ENCODE measurements at regions not wholly inside any gene's neighbourhood (a gene's known extent, or its start where the extent isn't known, plus 50 kb on each side); places are given as distances from the start of the nearest gene placed in this dataset.

DNA sequence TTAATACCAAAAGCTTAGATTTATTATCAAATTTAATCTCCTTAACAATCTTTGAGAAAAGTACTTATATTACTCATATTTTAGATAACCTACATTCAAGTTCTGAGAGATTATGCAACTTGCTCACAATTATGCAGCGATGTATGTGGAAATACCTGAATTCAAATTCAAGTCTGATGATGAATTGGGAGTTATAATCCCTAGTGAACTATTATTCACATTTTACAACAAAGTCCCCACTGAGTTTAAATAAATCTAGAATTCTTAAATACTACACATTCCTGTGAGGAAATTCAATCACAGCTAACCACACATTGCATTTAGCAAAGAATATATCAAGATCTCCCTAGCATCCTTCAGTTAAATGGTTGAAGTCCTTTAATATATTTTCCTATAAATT lies 278.4 kb downstream of the NOL4 start:
- TF ChIP-seq JUN (CRISPR knock-in tag; IDR thresholded peaks at IDR 0.05) = no peak
- no peak for TF ChIP-seq PREB (CRISPR knock-in tag; IDR thresholded peaks at IDR 0.05; ENCODE audit: borderline replicate concordance)
- TF ChIP-seq, protein P1, sequence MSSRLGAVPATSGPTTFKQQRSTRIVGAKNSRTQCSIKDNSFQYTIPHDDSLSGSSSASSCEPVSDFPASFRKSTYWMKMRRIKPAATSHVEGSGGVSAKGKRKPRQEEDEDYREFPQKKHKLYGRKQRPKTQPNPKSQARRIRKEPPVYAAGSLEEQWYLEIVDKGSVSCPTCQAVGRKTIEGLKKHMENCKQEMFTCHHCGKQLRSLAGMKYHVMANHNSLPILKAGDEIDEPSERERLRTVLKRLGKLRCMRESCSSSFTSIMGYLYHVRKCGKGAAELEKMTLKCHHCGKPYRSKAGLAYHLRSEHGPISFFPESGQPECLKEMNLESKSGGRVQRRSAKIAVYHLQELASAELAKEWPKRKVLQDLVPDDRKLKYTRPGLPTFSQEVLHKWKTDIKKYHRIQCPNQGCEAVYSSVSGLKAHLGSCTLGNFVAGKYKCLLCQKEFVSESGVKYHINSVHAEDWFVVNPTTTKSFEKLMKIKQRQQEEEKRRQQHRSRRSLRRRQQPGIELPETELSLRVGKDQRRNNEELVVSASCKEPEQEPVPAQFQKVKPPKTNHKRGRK (CRISPR knock-in tag; IDR thresholded peaks at IDR 0.05; ENCODE audit: borderline replicate concordance) = no peak
- no peak for TF ChIP-seq TP53 (CRISPR knock-in tag; IDR thresholded peaks at IDR 0.05)
- no peak for TF ChIP-seq NR2C2 (CRISPR knock-in tag; IDR thresholded peaks at IDR 0.05)
- no peak for TF ChIP-seq CTCF (IDR thresholded peaks at IDR 0.05)
- TF ChIP-seq, protein P2, sequence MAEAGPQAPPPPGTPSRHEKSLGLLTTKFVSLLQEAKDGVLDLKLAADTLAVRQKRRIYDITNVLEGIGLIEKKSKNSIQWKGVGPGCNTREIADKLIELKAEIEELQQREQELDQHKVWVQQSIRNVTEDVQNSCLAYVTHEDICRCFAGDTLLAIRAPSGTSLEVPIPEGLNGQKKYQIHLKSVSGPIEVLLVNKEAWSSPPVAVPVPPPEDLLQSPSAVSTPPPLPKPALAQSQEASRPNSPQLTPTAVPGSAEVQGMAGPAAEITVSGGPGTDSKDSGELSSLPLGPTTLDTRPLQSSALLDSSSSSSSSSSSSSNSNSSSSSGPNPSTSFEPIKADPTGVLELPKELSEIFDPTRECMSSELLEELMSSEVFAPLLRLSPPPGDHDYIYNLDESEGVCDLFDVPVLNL (CRISPR knock-in tag; IDR thresholded peaks at IDR 0.05; ENCODE audit: borderline replicate concordance, low read depth) = no peak
- no peak for TF ChIP-seq ZBTB21 (CRISPR knock-in tag; IDR thresholded peaks at IDR 0.05; ENCODE audit: borderline replicate concordance)
- TF ChIP-seq ZNF138 (CRISPR knock-in tag; conservative IDR thresholded peaks at IDR 0.05) = no peak
- TF ChIP-seq TEAD4 (CRISPR knock-in tag; IDR thresholded peaks at IDR 0.05) = no peak
- TF ChIP-seq GABPB1 (CRISPR knock-in tag; IDR thresholded peaks at IDR 0.05) = no peak
- TF ChIP-seq, protein P3, sequence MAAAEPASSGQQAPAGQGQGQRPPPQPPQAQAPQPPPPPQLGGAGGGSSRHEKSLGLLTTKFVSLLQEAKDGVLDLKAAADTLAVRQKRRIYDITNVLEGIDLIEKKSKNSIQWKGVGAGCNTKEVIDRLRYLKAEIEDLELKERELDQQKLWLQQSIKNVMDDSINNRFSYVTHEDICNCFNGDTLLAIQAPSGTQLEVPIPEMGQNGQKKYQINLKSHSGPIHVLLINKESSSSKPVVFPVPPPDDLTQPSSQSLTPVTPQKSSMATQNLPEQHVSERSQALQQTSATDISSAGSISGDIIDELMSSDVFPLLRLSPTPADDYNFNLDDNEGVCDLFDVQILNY (CRISPR knock-in tag; IDR thresholded peaks at IDR 0.05) = no peak
- TF ChIP-seq, protein P4, sequence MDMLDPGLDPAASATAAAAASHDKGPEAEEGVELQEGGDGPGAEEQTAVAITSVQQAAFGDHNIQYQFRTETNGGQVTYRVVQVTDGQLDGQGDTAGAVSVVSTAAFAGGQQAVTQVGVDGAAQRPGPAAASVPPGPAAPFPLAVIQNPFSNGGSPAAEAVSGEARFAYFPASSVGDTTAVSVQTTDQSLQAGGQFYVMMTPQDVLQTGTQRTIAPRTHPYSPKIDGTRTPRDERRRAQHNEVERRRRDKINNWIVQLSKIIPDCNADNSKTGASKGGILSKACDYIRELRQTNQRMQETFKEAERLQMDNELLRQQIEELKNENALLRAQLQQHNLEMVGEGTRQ (CRISPR knock-in tag; IDR thresholded peaks at IDR 0.05) = no peak
- no peak for TF ChIP-seq ATF3 (CRISPR knock-in tag; conservative IDR thresholded peaks at IDR 0.05)

Measured in WTC11 (cell line).